ENCODE measurements at regions not wholly inside any gene's neighbourhood (a gene's known extent, or its start where the extent isn't known, plus 50 kb on each side); places are given as distances from the start of the nearest gene placed in this dataset.

DNA sequence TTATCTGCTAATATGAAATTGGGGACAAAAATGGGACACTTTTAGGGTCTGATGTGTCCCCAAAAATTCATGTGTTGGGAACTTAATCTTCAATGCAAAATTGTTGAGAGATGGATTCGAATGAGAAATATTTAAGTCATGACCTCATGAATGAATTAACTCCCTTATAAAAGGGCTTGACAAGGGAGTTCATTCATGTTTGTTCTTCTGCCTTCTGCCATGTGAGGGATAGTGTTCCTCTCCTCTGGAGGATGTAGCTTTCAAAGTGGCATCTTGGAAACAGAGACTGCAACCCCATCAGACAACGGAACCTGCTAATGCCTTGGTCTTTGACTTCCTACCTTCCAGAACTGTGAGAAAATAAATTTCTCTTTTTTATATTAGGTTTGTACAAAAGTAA is 89.2 kb upstream of the LINC00305 start:
- no peaks in the 10 kb centered on the region for H3K27me3 Mint-ChIP-seq (ENCODE audit: unreplicated experiment)
- CTCF ChIA-PET: interaction anchor here (0.6 kb wide), 1 partner anchor 75 kb away, joined by 5 read pairs; no protein-coding TSS in a partner anchor
- H3K4me1 Mint-ChIP-seq (ENCODE audit: low read depth, unreplicated experiment): no peaks in the 10 kb centered on the region
- BruUV-seq (replicated peaks): no TSS peak
- no peak overlapping the region for H3K27ac Mint-ChIP-seq (ENCODE audit: unreplicated experiment)
- intact Hi-C loops (cut with micrococcal nuclease; ENCODE audit: unreplicated experiment): no loop called here
- no peak overlapping the region for H3K4me3 Mint-ChIP-seq (ENCODE audit: low read depth, unreplicated experiment)
- H3K36me3 Mint-ChIP-seq (ENCODE audit: insufficient read depth, unreplicated experiment): no peaks in the 10 kb centered on the region
- TF ChIP-seq, protein P1, sequence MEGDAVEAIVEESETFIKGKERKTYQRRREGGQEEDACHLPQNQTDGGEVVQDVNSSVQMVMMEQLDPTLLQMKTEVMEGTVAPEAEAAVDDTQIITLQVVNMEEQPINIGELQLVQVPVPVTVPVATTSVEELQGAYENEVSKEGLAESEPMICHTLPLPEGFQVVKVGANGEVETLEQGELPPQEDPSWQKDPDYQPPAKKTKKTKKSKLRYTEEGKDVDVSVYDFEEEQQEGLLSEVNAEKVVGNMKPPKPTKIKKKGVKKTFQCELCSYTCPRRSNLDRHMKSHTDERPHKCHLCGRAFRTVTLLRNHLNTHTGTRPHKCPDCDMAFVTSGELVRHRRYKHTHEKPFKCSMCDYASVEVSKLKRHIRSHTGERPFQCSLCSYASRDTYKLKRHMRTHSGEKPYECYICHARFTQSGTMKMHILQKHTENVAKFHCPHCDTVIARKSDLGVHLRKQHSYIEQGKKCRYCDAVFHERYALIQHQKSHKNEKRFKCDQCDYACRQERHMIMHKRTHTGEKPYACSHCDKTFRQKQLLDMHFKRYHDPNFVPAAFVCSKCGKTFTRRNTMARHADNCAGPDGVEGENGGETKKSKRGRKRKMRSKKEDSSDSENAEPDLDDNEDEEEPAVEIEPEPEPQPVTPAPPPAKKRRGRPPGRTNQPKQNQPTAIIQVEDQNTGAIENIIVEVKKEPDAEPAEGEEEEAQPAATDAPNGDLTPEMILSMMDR (IDR thresholded peaks at IDR 0.05; ENCODE audit: unreplicated experiment): no peak
- DNase-seq: no peak
- H3K9me3 Mint-ChIP-seq (ENCODE audit: low read depth, unreplicated experiment): no peaks in the 10 kb centered on the region

DNA sequence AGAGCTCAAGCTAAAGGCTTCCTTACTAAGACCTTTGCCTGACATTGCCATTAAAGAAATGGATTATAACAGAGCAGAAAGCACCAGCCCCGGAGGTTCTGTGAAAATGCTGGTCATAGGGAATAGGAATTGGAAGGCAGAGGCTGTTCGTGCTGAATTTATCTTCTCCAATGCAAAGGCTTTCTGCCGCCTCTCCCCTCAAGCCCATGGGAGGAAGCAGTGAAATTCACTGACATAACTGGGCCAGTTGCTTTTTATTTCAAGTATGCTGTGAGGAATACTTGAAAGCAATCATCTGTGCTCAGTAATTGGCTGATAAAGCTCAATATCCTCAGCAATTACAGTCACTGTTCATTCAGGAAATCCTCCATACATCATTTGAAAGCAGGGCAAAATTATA is 85.4 kb upstream of the LINC00305 start:
- TF ChIP-seq, protein P1 (IDR thresholded peaks at IDR 0.05; ENCODE audit: unreplicated experiment): no peak
- DNase-seq: no peak
- Mint-ChIP-seq H3K27me3 (ENCODE audit: unreplicated experiment) (peaks cover 13% of the 10 kb centered on the region), H3K9me3 (ENCODE audit: low read depth, unreplicated experiment) (peaks cover 8% of the 10 kb centered on the region), H3K27ac (ENCODE audit: unreplicated experiment) (no peak overlapping the region), H3K36me3 (ENCODE audit: insufficient read depth, unreplicated experiment) (no peaks in the 10 kb centered on the region), H3K4me1 (ENCODE audit: low read depth, unreplicated experiment) (no peaks in the 10 kb centered on the region), H3K4me3 (ENCODE audit: low read depth, unreplicated experiment) (no peak overlapping the region)
- BruUV-seq (replicated peaks): no TSS peak
- intact Hi-C loops (cut with micrococcal nuclease; ENCODE audit: unreplicated experiment): no loop called here
- CTCF ChIA-PET: no interaction called here

DNA sequence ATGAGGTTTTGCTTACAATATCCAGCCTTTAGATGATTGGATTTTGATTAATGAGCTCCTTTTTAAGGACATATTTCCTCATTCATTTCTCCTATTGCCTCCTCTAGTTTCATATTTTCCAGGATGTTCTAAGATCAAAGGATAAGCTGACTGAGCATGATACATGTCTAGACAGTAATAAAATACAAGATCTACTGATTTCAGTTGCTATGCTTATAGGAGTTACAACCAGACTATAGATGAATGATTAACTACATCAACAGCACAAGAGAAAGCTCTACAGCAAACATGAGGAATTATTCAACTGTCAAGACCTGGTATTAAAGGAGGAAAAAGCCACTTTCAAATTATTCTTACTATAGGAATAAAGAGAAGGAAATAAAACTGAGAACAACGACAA is 85.0 kb upstream of the LINC00305 start:
- intact Hi-C loops (cut with micrococcal nuclease; ENCODE audit: unreplicated experiment): no loop called here
- no peak for DNase-seq
- CTCF ChIA-PET: no interaction called here
- Mint-ChIP-seq H3K4me1 (ENCODE audit: low read depth, unreplicated experiment) (no peaks in the 10 kb centered on the region), H3K36me3 (ENCODE audit: insufficient read depth, unreplicated experiment) (no peaks in the 10 kb centered on the region), H3K9me3 (ENCODE audit: low read depth, unreplicated experiment) (peaks cover 8% of the 10 kb centered on the region), H3K27ac (ENCODE audit: unreplicated experiment) (no peak overlapping the region), H3K27me3 (ENCODE audit: unreplicated experiment) (peaks cover 13% of the 10 kb centered on the region), H3K4me3 (ENCODE audit: low read depth, unreplicated experiment) (no peak overlapping the region)
- TF ChIP-seq, protein P1 (IDR thresholded peaks at IDR 0.05; ENCODE audit: unreplicated experiment): no peak
- no TSS peak for BruUV-seq (replicated peaks)

DNA sequence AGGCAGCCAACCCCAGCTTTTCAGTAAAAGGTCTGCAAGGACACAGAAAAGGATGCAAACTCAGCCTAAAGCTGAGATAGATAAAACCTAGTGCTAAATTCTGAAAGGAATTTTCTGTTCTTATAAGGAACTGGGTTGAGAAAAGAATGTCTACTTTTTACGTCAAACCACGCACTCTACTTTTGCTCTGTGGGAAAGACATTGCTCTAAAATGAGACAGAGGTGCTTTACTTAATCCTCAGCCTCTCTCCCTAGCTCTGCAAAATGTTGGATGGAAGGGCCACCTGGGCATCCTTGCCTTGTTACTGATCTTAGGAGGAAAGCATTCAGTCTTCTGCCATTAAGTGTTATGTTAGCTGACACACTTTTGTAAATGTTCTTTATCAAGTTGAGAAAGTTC is 72.1 kb upstream of the LINC00305 start:
- Mint-ChIP-seq H3K27me3 (ENCODE audit: unreplicated experiment) (no peaks in the 10 kb centered on the region), H3K9me3 (ENCODE audit: low read depth, unreplicated experiment) (no peaks in the 10 kb centered on the region), H3K4me1 (ENCODE audit: low read depth, unreplicated experiment) (no peaks in the 10 kb centered on the region), H3K27ac (ENCODE audit: unreplicated experiment) (no peak overlapping the region), H3K36me3 (ENCODE audit: insufficient read depth, unreplicated experiment) (no peaks in the 10 kb centered on the region), H3K4me3 (ENCODE audit: low read depth, unreplicated experiment) (no peak overlapping the region)
- intact Hi-C loops (cut with micrococcal nuclease; ENCODE audit: unreplicated experiment): no loop called here
- no TSS peak for BruUV-seq (replicated peaks)
- no peak for DNase-seq
- CTCF ChIA-PET: no interaction called here
- TF ChIP-seq, protein P1 (IDR thresholded peaks at IDR 0.05; ENCODE audit: unreplicated experiment): no peak

DNA sequence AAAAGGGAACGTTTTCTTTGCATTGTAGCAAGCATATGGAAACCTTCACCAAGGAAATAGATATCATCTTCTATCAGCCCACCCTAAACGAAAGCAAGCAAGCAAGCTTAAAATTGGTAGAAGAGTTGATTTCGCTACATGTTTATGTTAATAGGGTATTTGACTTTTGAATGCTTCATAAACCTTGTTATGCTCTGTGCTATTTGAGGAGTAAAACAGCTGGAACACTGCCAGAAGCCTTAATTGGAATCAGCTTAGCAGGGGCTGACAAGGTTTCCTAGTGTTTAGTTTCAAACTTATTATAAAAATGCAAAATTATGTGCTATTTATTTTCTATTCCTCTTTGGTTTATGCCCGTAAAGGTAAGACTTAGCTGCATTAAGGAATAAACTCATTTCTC is 70.6 kb upstream of the LINC00305 start:
- no peaks in the 10 kb centered on the region for H3K36me3 Mint-ChIP-seq (ENCODE audit: insufficient read depth, unreplicated experiment)
- no peak overlapping the region for H3K27ac Mint-ChIP-seq (ENCODE audit: unreplicated experiment)
- no peak overlapping the region for H3K4me3 Mint-ChIP-seq (ENCODE audit: low read depth, unreplicated experiment)
- H3K27me3 Mint-ChIP-seq (ENCODE audit: unreplicated experiment): no peaks in the 10 kb centered on the region
- TF ChIP-seq, protein P1 (IDR thresholded peaks at IDR 0.05; ENCODE audit: unreplicated experiment): no peak
- no peaks in the 10 kb centered on the region for H3K4me1 Mint-ChIP-seq (ENCODE audit: low read depth, unreplicated experiment)
- CTCF ChIA-PET: no interaction called here
- no peak for DNase-seq
- BruUV-seq (replicated peaks): no TSS peak
- peaks cover 2% of the 10 kb centered on the region for H3K9me3 Mint-ChIP-seq (ENCODE audit: low read depth, unreplicated experiment)
- intact Hi-C loops (cut with micrococcal nuclease; ENCODE audit: unreplicated experiment): no loop called here
